ENCODE measurements at regions not wholly inside any gene's neighbourhood (a gene's known extent, or its start where the extent isn't known, plus 50 kb on each side); places are given as distances from the start of the nearest gene placed in this dataset.

DNA sequence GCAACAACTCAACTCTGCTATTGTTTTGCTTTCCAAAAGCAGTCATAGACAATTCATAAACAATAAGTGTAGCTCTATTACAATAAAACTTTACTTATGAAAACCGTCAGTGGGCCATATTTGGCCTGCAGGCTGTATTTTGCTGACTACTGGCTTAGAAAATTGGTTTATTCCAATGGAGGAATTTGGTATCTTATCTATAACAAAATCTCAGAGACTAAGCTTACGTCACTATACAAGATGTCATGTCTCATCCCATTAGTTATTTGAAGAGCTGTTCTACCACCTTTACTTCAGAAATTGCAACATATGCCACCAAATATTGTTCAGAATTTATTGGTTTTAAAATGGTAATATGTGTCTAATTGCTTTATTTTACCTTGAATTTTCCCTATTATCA, 436.9 kb downstream of the HTR1B start:
- no peak for DNase-seq (ENCODE audit: low spot score)
- Histone ChIP-seq H3K9me2 (replicated peaks; ENCODE audit: insufficient read depth) (no peaks in the 10 kb centered on the region), H4K20me1 (ENCODE audit: insufficient read depth, poor library complexity, severe bottlenecking) (no peaks in the 10 kb centered on the region), H3K79me2 (no peaks in the 10 kb centered on the region), H3K4me1 (ENCODE audit: insufficient read depth) (no peaks in the 10 kb centered on the region), H3K9me3 (ENCODE audit: low read depth) (no peaks in the 10 kb centered on the region), H3K27me3 (no peaks in the 10 kb centered on the region), H3K4me3 (no peak overlapping the region), H2AFZ (no peak overlapping the region), H3K4me2 (no peak overlapping the region), H3K36me3 (replicated peaks; ENCODE audit: insufficient read depth, low read depth) (no peaks in the 10 kb centered on the region), H3K27ac (no peak overlapping the region)
- WGBS (ENCODE audit: low lambda C conversion rate, missing lambda C conversion rate), result 76% methylated on average over 2 of the region's 2 CpGs
- no peak for TF ChIP-seq EZH2 (IDR thresholded peaks at IDR 0.05; ENCODE audit: borderline replicate concordance)
- TF ChIP-seq EZH2phosphoT487 (IDR thresholded peaks at IDR 0.05; ENCODE audit: low read depth, severe bottlenecking, unreplicated experiment), result no peak
- TF ChIP-seq, protein P1, sequence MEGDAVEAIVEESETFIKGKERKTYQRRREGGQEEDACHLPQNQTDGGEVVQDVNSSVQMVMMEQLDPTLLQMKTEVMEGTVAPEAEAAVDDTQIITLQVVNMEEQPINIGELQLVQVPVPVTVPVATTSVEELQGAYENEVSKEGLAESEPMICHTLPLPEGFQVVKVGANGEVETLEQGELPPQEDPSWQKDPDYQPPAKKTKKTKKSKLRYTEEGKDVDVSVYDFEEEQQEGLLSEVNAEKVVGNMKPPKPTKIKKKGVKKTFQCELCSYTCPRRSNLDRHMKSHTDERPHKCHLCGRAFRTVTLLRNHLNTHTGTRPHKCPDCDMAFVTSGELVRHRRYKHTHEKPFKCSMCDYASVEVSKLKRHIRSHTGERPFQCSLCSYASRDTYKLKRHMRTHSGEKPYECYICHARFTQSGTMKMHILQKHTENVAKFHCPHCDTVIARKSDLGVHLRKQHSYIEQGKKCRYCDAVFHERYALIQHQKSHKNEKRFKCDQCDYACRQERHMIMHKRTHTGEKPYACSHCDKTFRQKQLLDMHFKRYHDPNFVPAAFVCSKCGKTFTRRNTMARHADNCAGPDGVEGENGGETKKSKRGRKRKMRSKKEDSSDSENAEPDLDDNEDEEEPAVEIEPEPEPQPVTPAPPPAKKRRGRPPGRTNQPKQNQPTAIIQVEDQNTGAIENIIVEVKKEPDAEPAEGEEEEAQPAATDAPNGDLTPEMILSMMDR (IDR thresholded peaks at IDR 0.05; ENCODE audit: poor library complexity), result no peak

DNA sequence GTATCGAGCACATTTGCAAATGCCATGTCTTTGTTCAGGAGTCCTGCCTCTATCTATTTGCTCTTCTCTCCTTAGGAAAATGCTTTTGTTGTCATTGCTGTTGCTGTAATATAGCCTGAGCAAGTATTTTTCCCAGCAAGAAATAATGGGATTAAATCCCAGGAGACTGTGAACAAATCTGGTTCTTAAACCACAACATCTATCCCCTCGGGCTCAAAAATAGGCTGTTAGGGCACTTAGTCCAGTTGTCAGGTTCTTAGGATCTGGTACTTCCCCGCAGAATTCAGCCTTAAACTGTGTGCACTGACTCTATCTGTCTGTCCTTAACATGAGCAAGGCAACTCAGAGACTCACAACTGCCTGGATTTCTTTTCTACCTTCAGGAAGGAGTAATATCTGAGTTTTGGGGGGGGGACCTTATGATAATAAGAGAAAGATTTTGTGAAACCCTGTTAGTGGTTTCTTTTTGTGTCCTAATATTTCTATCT, 437.5 kb downstream of the HTR1B start:
- TF ChIP-seq EZH2 (IDR thresholded peaks at IDR 0.05; ENCODE audit: borderline replicate concordance), result no peak
- no peak for TF ChIP-seq EZH2phosphoT487 (IDR thresholded peaks at IDR 0.05; ENCODE audit: low read depth, severe bottlenecking, unreplicated experiment)
- TF ChIP-seq, protein P1 (IDR thresholded peaks at IDR 0.05; ENCODE audit: poor library complexity), result no peak
- no peak overlapping the region for H2AFZ ChIP-seq
- H3K27me3 ChIP-seq, result no peaks in the 10 kb centered on the region
- H3K4me2 ChIP-seq, result no peak overlapping the region
- no peaks in the 10 kb centered on the region for H3K4me1 ChIP-seq (ENCODE audit: insufficient read depth)
- H3K27ac ChIP-seq, result no peak overlapping the region
- H3K79me2 ChIP-seq, result no peaks in the 10 kb centered on the region
- H3K9me2 ChIP-seq (replicated peaks; ENCODE audit: insufficient read depth), result no peaks in the 10 kb centered on the region
- WGBS (ENCODE audit: low lambda C conversion rate, missing lambda C conversion rate), result 69% methylated on average over 3 of the region's 3 CpGs
- H3K4me3 ChIP-seq, result no peak overlapping the region
- H3K9me3 ChIP-seq (ENCODE audit: low read depth), result no peaks in the 10 kb centered on the region
- no peak for DNase-seq (ENCODE audit: low spot score)
- no peaks in the 10 kb centered on the region for H4K20me1 ChIP-seq (ENCODE audit: insufficient read depth, poor library complexity, severe bottlenecking)
- H3K36me3 ChIP-seq (replicated peaks; ENCODE audit: insufficient read depth, low read depth), result no peaks in the 10 kb centered on the region

DNA sequence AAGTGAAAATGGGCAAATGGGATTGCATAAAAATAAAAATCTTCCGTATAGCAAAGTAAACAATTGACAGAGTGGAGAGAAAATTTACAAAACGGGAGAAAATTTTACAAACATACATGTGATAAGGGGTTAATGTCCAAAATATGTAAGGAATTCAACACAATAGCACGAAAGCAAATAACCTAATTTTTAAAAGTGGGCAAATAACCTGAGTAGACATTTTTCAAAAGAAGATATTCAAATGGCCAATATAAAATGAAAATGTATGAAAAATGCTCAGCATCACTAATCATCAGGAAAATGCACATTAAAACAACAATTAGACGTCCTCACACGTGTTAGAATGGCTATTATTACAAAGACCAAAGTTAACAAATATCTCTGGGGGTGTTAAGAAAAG, 441.5 kb downstream of the HTR1B start:
- no peak for DNase-seq (ENCODE audit: low spot score)
- Histone ChIP-seq H3K9me2 (replicated peaks; ENCODE audit: insufficient read depth) (no peaks in the 10 kb centered on the region), H3K27me3 (no peaks in the 10 kb centered on the region), H2AFZ (no peak overlapping the region), H3K79me2 (no peaks in the 10 kb centered on the region), H3K27ac (no peak overlapping the region), H3K9me3 (ENCODE audit: low read depth) (no peaks in the 10 kb centered on the region), H3K36me3 (replicated peaks; ENCODE audit: insufficient read depth, low read depth) (no peaks in the 10 kb centered on the region), H3K4me2 (no peak overlapping the region), H3K4me3 (no peak overlapping the region), H3K4me1 (ENCODE audit: insufficient read depth) (no peaks in the 10 kb centered on the region), H4K20me1 (ENCODE audit: insufficient read depth, poor library complexity, severe bottlenecking) (no peaks in the 10 kb centered on the region)
- 58% methylated on average over 5 of the region's 5 CpGs for WGBS (ENCODE audit: low lambda C conversion rate, missing lambda C conversion rate)
- TF ChIP-seq EZH2 (IDR thresholded peaks at IDR 0.05; ENCODE audit: borderline replicate concordance) (no peak), EZH2phosphoT487 (IDR thresholded peaks at IDR 0.05; ENCODE audit: low read depth, severe bottlenecking, unreplicated experiment) (no peak)
- TF ChIP-seq, protein P1 (IDR thresholded peaks at IDR 0.05; ENCODE audit: poor library complexity), result no peak

DNA sequence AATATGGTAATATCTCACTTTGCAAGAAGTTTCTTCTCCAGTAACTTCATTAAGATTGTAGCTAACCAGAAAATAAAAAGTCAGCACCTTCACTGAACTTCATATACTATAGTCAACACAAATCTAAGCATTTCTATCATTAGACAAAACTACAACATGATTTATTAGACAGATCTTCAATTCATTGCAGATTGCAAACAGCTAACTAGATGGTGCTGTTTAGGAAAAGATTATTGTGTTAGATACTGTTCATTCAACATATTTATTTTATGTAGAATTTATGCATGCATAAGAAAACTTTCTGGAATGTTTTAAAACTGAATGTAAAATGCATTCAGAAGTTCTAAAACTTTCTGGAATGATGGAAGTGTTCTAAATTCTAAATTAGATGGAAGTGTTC, 442.1 kb downstream of the HTR1B start:
- H3K27me3 ChIP-seq, result no peaks in the 10 kb centered on the region
- no peak overlapping the region for H2AFZ ChIP-seq
- H3K4me2 ChIP-seq, result no peak overlapping the region
- DNase-seq (ENCODE audit: low spot score), result no peak
- no peaks in the 10 kb centered on the region for H3K9me2 ChIP-seq (replicated peaks; ENCODE audit: insufficient read depth)
- no peaks in the 10 kb centered on the region for H3K36me3 ChIP-seq (replicated peaks; ENCODE audit: insufficient read depth, low read depth)
- no peaks in the 10 kb centered on the region for H4K20me1 ChIP-seq (ENCODE audit: insufficient read depth, poor library complexity, severe bottlenecking)
- no peak overlapping the region for H3K27ac ChIP-seq
- no peak overlapping the region for H3K4me3 ChIP-seq
- H3K79me2 ChIP-seq, result no peaks in the 10 kb centered on the region
- no peaks in the 10 kb centered on the region for H3K4me1 ChIP-seq (ENCODE audit: insufficient read depth)
- no peaks in the 10 kb centered on the region for H3K9me3 ChIP-seq (ENCODE audit: low read depth)
- TF ChIP-seq EZH2phosphoT487 (IDR thresholded peaks at IDR 0.05; ENCODE audit: low read depth, severe bottlenecking, unreplicated experiment) (no peak), EZH2 (IDR thresholded peaks at IDR 0.05; ENCODE audit: borderline replicate concordance) (no peak)
- TF ChIP-seq, protein P1 (IDR thresholded peaks at IDR 0.05; ENCODE audit: poor library complexity), result no peak

Data from hepatocyte (in vitro differentiated cells).